ENCODE measurements at regions not wholly inside any gene's neighbourhood (a gene's known extent, or its start where the extent isn't known, plus 50 kb on each side); places are given as distances from the start of the nearest gene placed in this dataset.
A peak's percentile ranks its signal among the peaks of the same experiment; 100 is the strongest.

GRCh38 chr5:148932355-148932935 lies 106.0 kb downstream of the ADRB2 start:
- no peaks in the 10 kb centered on the region for H3K27me3 ChIP-seq

GRCh38 chr5:148933903-148934432 lies 107.6 kb downstream of the ADRB2 start:
- intact Hi-C loops (cut with DNase I) = loop anchor here in 1 of 10 donors (2.0 kb wide), 1 partner anchor 23 kb away; no protein-coding TSS in a partner anchor

More at GRCh38 chr5:148932355-148932935, 106.0 kb downstream of the ADRB2 start:
- Histone ChIP-seq H3K36me3 (no peaks in the 10 kb centered on the region), H3K9me3 (no peaks in the 10 kb centered on the region), H3K4me1 (peaks cover 0 to 14% (median 7%) of the 10 kb centered on the region in 12 donors), H3K4me3 (no peak overlapping the region), H3K27ac (no peak overlapping the region)
- intact Hi-C loops (cut with DNase I) = no loop called here
- TF ChIP-seq POLR2A (IDR thresholded peaks at IDR 0.05) (no peak), CTCF (IDR thresholded peaks at IDR 0.05) (no peak)
- ATAC-seq (no peak), DNase-seq (no peak)
- WGBS, 4 donors = 75 to 80% (median 76%) methylated on average over 4 of the region's 4 CpGs

GRCh38 chr5:148934895-148935400 lies 108.5 kb downstream of the ADRB2 start:
- H3K4me3 ChIP-seq = no peak overlapping the region
- peaks cover 0 to 5% (median 0%) of the 10 kb centered on the region in 12 donors for H3K9me3 ChIP-seq
- no peak for DNase-seq
- TF ChIP-seq CTCF (IDR thresholded peaks at IDR 0.05) (no peak), POLR2A (IDR thresholded peaks at IDR 0.05) (no peak)
- peaks cover 0 to 15% (median 7%) of the 10 kb centered on the region in 12 donors for H3K4me1 ChIP-seq
- H3K27me3 ChIP-seq = no peaks in the 10 kb centered on the region
- no peaks in the 10 kb centered on the region for H3K36me3 ChIP-seq
- intact Hi-C loops (cut with DNase I) = loop anchor here in 1 of 10 donors (2.0 kb wide), 1 partner anchor 22 kb away; no protein-coding TSS in a partner anchor
- ATAC-seq = no peak
- 89 to 94% (median 91%) methylated on average over 2 of the region's 2 CpGs for WGBS, 4 donors
- H3K27ac ChIP-seq = no peak overlapping the region

More at GRCh38 chr5:148933903-148934432, 107.6 kb downstream of the ADRB2 start:
- Histone ChIP-seq H3K4me3 (no peak overlapping the region), H3K27ac (peak overlapping the region in 1 of 12 donors; percentile 21), H3K27me3 (no peaks in the 10 kb centered on the region), H3K36me3 (no peaks in the 10 kb centered on the region), H3K4me1 (peaks cover 0 to 15% (median 7%) of the 10 kb centered on the region in 12 donors), H3K9me3 (no peaks in the 10 kb centered on the region)
- 42 to 71% (median 60%) methylated on average over 1 of the region's 1 CpG for WGBS, 4 donors
- TF ChIP-seq CTCF (IDR thresholded peaks at IDR 0.05) (no peak), POLR2A (IDR thresholded peaks at IDR 0.05) (no peak)
- peak in 3 of 4 donors; percentile 32 to 59 (median 39) for ATAC-seq
- no peak for DNase-seq

GRCh38 chr5:148937239-148937638 lies 110.8 kb downstream of the ADRB2 start:
- DNase-seq (no peak), ATAC-seq (peak in 2 of 4 donors; percentile 34 to 36)
- H3K4me1 ChIP-seq = peaks cover 0 to 15% (median 7%) of the 10 kb centered on the region in 12 donors
- H3K27ac ChIP-seq = no peak overlapping the region
- peaks cover 0 to 5% (median 0%) of the 10 kb centered on the region in 12 donors for H3K9me3 ChIP-seq
- no peaks in the 10 kb centered on the region for H3K36me3 ChIP-seq
- TF ChIP-seq CTCF (IDR thresholded peaks at IDR 0.05) (no peak), POLR2A (IDR thresholded peaks at IDR 0.05) (no peak)
- H3K27me3 ChIP-seq = no peaks in the 10 kb centered on the region
- H3K4me3 ChIP-seq = no peak overlapping the region
- WGBS, 4 donors = 24 to 41% (median 38%) methylated on average over 1 of the region's 1 CpG
- intact Hi-C loops (cut with DNase I) = no loop called here

Measured in heart left ventricle (tissue), 16 donors.